Coronary artery (tissue), 2 donors: ENCODE measurements at regions not wholly inside any gene's neighbourhood (a gene's known extent, or its start where the extent isn't known, plus 50 kb on each side); places are given as distances from the start of the nearest gene placed in this dataset.

ENCODE experiments used
- DNase-seq: peaks from one replicate; pipeline ENCODE4 v3.0.0-alpha.2; 2017; ENCODE audit warnings: low spot score
- H3K27ac ChIP-seq, 2 donors: fragments of 200-600 bp; sonication (generic); one replicate each; pipeline ENCODE4 v1.5.1; 2016 to 2019
- H3K4me3 ChIP-seq: fragments of 200-600 bp; sonication (generic); 2 replicates; pipeline ENCODE4 v1.5.1; 2016; ENCODE audit warnings: mild to moderate bottlenecking, moderate library complexity
- TF ChIP-seq, protein P1 (sequence below): fragments of 200-600 bp; sonication (generic); IDR thresholded peaks from one replicate; pipeline ENCODE4 v1.5.1; 2019; ENCODE audit warnings: antibody characterized with exemption

- Histone ChIP-seq H3K27ac (no peak overlapping the region), H3K4me3 (no peak overlapping the region)
- TF ChIP-seq, protein P1, sequence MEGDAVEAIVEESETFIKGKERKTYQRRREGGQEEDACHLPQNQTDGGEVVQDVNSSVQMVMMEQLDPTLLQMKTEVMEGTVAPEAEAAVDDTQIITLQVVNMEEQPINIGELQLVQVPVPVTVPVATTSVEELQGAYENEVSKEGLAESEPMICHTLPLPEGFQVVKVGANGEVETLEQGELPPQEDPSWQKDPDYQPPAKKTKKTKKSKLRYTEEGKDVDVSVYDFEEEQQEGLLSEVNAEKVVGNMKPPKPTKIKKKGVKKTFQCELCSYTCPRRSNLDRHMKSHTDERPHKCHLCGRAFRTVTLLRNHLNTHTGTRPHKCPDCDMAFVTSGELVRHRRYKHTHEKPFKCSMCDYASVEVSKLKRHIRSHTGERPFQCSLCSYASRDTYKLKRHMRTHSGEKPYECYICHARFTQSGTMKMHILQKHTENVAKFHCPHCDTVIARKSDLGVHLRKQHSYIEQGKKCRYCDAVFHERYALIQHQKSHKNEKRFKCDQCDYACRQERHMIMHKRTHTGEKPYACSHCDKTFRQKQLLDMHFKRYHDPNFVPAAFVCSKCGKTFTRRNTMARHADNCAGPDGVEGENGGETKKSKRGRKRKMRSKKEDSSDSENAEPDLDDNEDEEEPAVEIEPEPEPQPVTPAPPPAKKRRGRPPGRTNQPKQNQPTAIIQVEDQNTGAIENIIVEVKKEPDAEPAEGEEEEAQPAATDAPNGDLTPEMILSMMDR = no peak
- no peak for DNase-seq
These were observed 440.4 kb upstream of the ADGRL3 start for GRCh38 chr4:60759518-60760245.

GRCh38 chr4:60780874-60781273 is 419.3 kb upstream of the ADGRL3 start:
- Histone ChIP-seq H3K27ac (no peak overlapping the region), H3K4me3 (no peak overlapping the region)
- no peak for DNase-seq
- TF ChIP-seq, protein P1 = no peak

GRCh38 chr4:60790608-60791007 is 409.5 kb upstream of the ADGRL3 start:
- TF ChIP-seq, protein P1 = no peak
- DNase-seq = no peak
- Histone ChIP-seq H3K27ac (no peak overlapping the region), H3K4me3 (no peak overlapping the region)

GRCh38 chr4:60794372-60794771 is 405.8 kb upstream of the ADGRL3 start:
- DNase-seq = no peak
- H3K27ac ChIP-seq = peak overlapping the region in 1 of 2 donors; percentile 47
- TF ChIP-seq, protein P1 = no peak
- peak overlapping the region; percentile 35 for H3K4me3 ChIP-seq

- H3K27ac ChIP-seq = no peak overlapping the region
- DNase-seq = no peak
- no peak overlapping the region for H3K4me3 ChIP-seq
- TF ChIP-seq, protein P1 = no peak
These were observed 400.9 kb upstream of the ADGRL3 start for GRCh38 chr4:60799214-60799613.

DNA sequence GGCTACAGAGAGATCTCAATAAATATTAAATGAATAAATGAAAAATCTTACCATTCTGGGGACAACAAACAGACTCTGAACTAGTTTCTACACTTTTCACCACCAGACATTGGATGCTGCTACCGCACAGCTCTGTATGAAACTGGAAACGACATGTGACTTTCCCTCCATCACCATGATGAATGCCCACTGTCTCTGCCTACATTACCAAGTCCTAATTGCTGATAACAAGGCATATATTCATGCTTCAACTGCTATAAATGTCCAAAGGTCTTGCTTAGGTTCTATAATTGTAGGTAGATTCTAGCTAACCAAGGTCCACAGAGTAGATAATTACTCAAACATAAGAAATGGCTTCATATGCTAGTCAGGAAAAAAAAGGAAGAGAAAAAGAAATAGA is 399.4 kb upstream of the ADGRL3 start:
- Histone ChIP-seq H3K4me3 (no peak overlapping the region), H3K27ac (no peak overlapping the region)
- no peak for DNase-seq
- TF ChIP-seq, protein P1 = no peak
